Ovary (tissue), 7 donors: ENCODE measurements at regions not wholly inside any gene's neighbourhood (a gene's known extent, or its start where the extent isn't known, plus 50 kb on each side); places are given as distances from the start of the nearest gene placed in this dataset.

Source experiments
- DNase-seq, 5 donors: peaks; one replicate each; pipeline ENCODE4 v3.0.0-alpha.2; 2019 to 2020
- H3K27ac ChIP-seq, 2 donors: fragments of 200-600 bp; one replicate each; pipeline versions ENCODE4 v1.5.1 to v1.8.0; 2019 to 2022
- H3K27me3 ChIP-seq: fragments of 200-600 bp; one replicate; pipeline ENCODE4 v1.8.0; 2022
- H3K36me3 ChIP-seq: fragments of 200-600 bp; sonication (generic); one replicate; pipeline ENCODE4 v1.5.1; 2019
- H3K4me1 ChIP-seq: one replicate; pipeline ENCODE4 v1.8.1; 2013; ENCODE audit warnings: mild to moderate bottlenecking, moderate library complexity; ENCODE audit not compliant: insufficient read depth
- H3K4me3 ChIP-seq: fragments of 200-600 bp; sonication (generic); one replicate; pipeline ENCODE4 v1.5.1; 2017
- H3K9me3 ChIP-seq, 2 donors: fragments of 200-600 bp in 1 of 2; sonication (generic) in 1 of 2; one replicate each; pipeline versions ENCODE4 v1.5.1 to v1.8.1; 2013 to 2019; ENCODE audit warnings: mild to moderate bottlenecking in 1 of 2, moderate library complexity in 1 of 2
- EP300 ChIP-seq: sonication (generic); formaldehyde crosslinking; IDR thresholded peaks from one replicate; pipeline ENCODE4 v1.6.1; 2017; ENCODE audit warnings: antibody characterized with exemption
- POLR2A ChIP-seq: fragments of 450-650 bp; IDR thresholded peaks from one replicate; pipeline ENCODE4 v1.6.1; 2017; ENCODE audit warnings: antibody characterized with exemption, mild to moderate bottlenecking, moderate library complexity
- WGBS, 3 donors: extraction: QIAGEN DNeasy Blood & Tissue Kit in 1 of 3; methylation state at CpG; one replicate each; pipeline versions ENCODE4 v1.1.5 to v1.1.7; 2013 to 2017; 5-methylcytosine and 5-hydroxymethylcytosine counted together
- intact Hi-C, 4 donors: fragments of 100-400 bp; cut with DNase I; formaldehyde crosslinking; loops; one replicate each; pipeline versions ENCODE4 v1.11.0 to v1.15.1; 2022 to 2023
- TF ChIP-seq, protein P1 (sequence below), 3 donors: fragments of 450-650 bp in 2 of 3; fragments of 200-600 bp in 1 of 3; IDR thresholded peaks; one replicate each; pipeline versions ENCODE4 v1.5.1 to v1.8.0; 2016 to 2022; ENCODE audit warnings: antibody characterized with exemption in 3 of 3, mild to moderate bottlenecking in 1 of 3
- donor health status: DM: no; HTN: no; CAD: no; lungs with moderate emphysema.
- donor health status: DM: no; HTN: no; CAD: no.
- donor health status: Bipolar disorder and iron deficiency.
- donor health status: DM: no; HTN: no; CAD: no.
- donor health status: DM: yes; HTN: yes; CAD: no.

DNA sequence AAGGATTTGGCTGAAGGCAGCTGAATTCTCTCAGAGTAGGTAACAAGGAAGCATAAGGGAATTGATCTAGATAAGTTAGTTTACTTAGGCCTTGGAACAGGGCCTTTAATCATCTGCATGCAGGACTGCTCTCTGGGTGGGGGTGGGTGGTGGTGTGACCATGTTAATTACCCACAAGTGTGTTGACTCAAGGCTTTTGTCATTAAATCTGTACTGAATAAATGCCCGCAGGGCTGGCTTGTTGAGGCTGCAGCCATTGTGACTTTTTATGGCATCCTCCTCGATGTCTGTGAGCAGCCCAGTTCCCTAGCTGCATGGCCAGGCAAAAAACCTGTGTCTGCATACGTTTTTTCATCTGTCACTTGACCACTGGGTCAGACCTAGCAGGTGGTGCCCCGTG is 63.5 kb upstream of the ASCC3 start:
- TF ChIP-seq, protein P1, sequence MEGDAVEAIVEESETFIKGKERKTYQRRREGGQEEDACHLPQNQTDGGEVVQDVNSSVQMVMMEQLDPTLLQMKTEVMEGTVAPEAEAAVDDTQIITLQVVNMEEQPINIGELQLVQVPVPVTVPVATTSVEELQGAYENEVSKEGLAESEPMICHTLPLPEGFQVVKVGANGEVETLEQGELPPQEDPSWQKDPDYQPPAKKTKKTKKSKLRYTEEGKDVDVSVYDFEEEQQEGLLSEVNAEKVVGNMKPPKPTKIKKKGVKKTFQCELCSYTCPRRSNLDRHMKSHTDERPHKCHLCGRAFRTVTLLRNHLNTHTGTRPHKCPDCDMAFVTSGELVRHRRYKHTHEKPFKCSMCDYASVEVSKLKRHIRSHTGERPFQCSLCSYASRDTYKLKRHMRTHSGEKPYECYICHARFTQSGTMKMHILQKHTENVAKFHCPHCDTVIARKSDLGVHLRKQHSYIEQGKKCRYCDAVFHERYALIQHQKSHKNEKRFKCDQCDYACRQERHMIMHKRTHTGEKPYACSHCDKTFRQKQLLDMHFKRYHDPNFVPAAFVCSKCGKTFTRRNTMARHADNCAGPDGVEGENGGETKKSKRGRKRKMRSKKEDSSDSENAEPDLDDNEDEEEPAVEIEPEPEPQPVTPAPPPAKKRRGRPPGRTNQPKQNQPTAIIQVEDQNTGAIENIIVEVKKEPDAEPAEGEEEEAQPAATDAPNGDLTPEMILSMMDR (IDR thresholded peaks at IDR 0.05) = no peak
- no peak for TF ChIP-seq POLR2A
- DNase-seq = no peak
- Histone ChIP-seq H3K4me3 (no peak overlapping the region), H3K4me1 (no peaks in the 10 kb centered on the region), H3K36me3 (no peaks in the 10 kb centered on the region), H3K27me3 (no peaks in the 10 kb centered on the region), H3K27ac (no peak overlapping the region), H3K9me3 (no peaks in the 10 kb centered on the region)
- intact Hi-C loops = no loop called here
- 72 to 81% (median 79%) methylated on average over 4 of the region's 4 CpGs for WGBS, 3 donors

DNA sequence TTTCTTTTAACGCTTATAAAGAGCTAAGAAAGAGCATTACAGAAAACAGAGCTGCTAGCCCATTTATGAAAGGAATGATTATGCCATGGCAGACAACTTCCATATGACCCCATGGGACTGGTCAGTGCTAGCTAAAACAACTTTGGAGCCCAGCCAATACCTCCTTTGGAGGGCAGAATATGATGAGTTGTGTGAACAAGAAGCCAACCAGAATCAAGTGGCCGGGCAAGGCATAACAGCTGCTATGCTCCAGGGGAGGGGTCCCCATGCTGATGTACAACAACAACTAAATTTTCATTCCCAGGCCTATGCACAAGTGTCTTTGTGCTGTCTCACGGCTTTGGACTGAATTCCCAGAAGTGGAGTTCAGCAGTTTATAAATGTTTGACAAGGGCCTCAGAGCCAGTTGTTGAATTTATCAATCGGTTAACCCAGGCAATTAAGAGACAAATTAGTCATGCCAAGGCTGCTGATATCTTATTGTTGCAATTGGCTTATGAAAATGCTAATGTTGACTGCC is 65.0 kb upstream of the ASCC3 start:
- Histone ChIP-seq H3K4me3 (no peak overlapping the region), H3K4me1 (no peaks in the 10 kb centered on the region), H3K9me3 (no peaks in the 10 kb centered on the region), H3K36me3 (no peaks in the 10 kb centered on the region), H3K27me3 (no peaks in the 10 kb centered on the region), H3K27ac (no peak overlapping the region)
- WGBS, 3 donors = 86 to 90% (median 87%) methylated on average over 4 of the region's 4 CpGs
- intact Hi-C loops = no loop called here
- no peak for DNase-seq
- TF ChIP-seq POLR2A = no peak
- TF ChIP-seq, protein P1 (IDR thresholded peaks at IDR 0.05) = no peak
- TF ChIP-seq EP300 = no peak

DNA sequence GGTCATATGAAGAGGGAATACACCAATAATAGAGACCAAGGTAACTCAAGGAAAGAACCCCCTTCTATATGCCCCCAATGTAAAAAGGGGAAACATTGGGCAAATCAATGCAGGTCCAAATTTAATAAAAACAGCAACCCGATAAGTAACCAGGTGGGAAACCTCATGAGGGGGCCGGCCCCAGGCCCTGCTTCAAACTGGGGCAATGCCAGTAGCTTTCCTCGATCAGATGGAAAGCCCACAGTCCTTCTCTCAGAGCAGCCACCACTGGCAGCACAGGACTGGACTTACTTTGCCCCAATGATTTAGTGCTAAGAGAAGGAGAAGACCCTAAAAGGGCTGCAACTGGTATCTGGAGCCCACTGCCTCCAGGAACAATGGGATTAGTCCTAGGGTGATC is 65.6 kb upstream of the ASCC3 start:
- Histone ChIP-seq H3K4me3 (no peak overlapping the region), H3K36me3 (no peaks in the 10 kb centered on the region), H3K27ac (no peak overlapping the region), H3K4me1 (no peaks in the 10 kb centered on the region), H3K9me3 (no peaks in the 10 kb centered on the region), H3K27me3 (no peaks in the 10 kb centered on the region)
- intact Hi-C loops = no loop called here
- TF ChIP-seq EP300 (no peak), POLR2A (no peak)
- TF ChIP-seq, protein P1 (IDR thresholded peaks at IDR 0.05) = no peak
- DNase-seq = no peak
- 91% methylated on average over 3 of the region's 3 CpGs for WGBS, 3 donors

DNA sequence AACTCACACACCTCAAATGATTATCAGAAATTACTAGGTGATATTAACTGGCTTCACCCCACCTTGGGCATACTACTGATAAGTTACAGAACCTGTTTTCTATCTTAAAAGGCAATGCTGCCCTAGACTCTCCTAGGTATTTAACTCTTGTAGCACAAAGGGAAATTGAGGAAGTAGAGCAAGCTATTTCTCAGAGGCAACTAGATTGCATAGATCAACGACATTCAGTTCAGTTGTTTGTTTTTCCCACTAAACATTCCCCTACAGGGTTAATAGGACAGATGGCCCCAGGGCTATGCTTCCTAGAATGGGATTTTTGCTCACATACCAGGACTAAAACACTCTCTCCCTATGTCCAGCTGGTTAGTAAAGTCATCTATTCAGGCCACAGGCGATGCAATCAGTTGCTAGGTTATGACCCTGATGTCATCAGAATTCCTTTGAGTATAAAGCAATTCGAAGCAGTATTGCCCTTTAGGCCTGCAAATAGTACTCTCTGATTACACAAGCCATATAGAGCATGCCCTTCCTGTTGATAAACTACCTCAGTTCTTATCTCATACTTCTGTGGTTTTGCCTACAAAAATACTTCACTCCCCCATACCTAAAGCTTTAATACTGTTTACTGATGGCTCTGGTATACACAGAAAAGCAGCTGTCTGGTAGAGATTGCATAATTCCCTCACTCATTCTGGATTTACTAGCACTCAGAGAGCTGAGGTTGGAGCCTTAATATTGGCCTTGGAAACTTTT is 67.4 kb upstream of the ASCC3 start:
- H3K27ac ChIP-seq = no peak overlapping the region
- no peak for DNase-seq
- intact Hi-C loops = no loop called here
- H3K36me3 ChIP-seq = no peaks in the 10 kb centered on the region
- H3K27me3 ChIP-seq = no peaks in the 10 kb centered on the region
- H3K4me1 ChIP-seq = no peaks in the 10 kb centered on the region
- 15 to 37% (median 22%) methylated on average over 3 of the region's 3 CpGs for WGBS, 3 donors
- no peaks in the 10 kb centered on the region for H3K9me3 ChIP-seq
- TF ChIP-seq EP300 = no peak
- TF ChIP-seq, protein P1 (IDR thresholded peaks at IDR 0.05) = no peak
- no peak for TF ChIP-seq POLR2A
- no peak overlapping the region for H3K4me3 ChIP-seq
